ENCODE measurements at regions not wholly inside any gene's neighbourhood (a gene's known extent, or its start where the extent isn't known, plus 50 kb on each side); places are given as distances from the start of the nearest gene placed in this dataset.
"Not testable (repeated sequence)": the region's sequence is repeated elsewhere in the genome, so short reads cannot be mapped to it uniquely, and the experiment has no call there.

GRCh38 chr7:149692056-149692455, 81.3 kb downstream of the ZNF467 start:
- peaks cover 0 to 13% (median 0%) of the 10 kb centered on the region in 6 donors for H3K4me1 ChIP-seq
- peaks cover 0 to 66% (median 48%) of the 10 kb centered on the region in 7 donors for H3K27me3 ChIP-seq (replicated peaks in 1 of 7)
- no peaks in the 10 kb centered on the region for H3K36me3 ChIP-seq
- H3K27ac ChIP-seq = no peak overlapping the region
- intact Hi-C loops (cut with DNase I; ENCODE audit: low total_unique reads) = no loop called here
- no peak overlapping the region for H3K4me3 ChIP-seq
- WGBS, 5 donors = 79 to 92% (median 91%) methylated on average over 9 of the region's 9 CpGs
- no peak for DNase-seq
- TF ChIP-seq POLR2A (IDR thresholded peaks at IDR 0.05) (no peak), POLR2AphosphoS5 (IDR thresholded peaks at IDR 0.05) (no peak)
- TF ChIP-seq, protein P1, sequence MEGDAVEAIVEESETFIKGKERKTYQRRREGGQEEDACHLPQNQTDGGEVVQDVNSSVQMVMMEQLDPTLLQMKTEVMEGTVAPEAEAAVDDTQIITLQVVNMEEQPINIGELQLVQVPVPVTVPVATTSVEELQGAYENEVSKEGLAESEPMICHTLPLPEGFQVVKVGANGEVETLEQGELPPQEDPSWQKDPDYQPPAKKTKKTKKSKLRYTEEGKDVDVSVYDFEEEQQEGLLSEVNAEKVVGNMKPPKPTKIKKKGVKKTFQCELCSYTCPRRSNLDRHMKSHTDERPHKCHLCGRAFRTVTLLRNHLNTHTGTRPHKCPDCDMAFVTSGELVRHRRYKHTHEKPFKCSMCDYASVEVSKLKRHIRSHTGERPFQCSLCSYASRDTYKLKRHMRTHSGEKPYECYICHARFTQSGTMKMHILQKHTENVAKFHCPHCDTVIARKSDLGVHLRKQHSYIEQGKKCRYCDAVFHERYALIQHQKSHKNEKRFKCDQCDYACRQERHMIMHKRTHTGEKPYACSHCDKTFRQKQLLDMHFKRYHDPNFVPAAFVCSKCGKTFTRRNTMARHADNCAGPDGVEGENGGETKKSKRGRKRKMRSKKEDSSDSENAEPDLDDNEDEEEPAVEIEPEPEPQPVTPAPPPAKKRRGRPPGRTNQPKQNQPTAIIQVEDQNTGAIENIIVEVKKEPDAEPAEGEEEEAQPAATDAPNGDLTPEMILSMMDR (IDR thresholded peaks at IDR 0.05 in 8 of 11, conservative IDR thresholded peaks at IDR 0.05 in 3 of 11) = no peak
- peaks cover 0 to 16% (median 8%) of the 10 kb centered on the region in 8 donors for H3K9me3 ChIP-seq

- Histone ChIP-seq H3K27ac (no peak overlapping the region), H3K4me3 (no peak overlapping the region), H3K9me3 (peaks cover 0 to 10% (median 0%) of the 10 kb centered on the region in 8 donors), H3K36me3 (no peaks in the 10 kb centered on the region), H3K4me1 (peaks cover 0 to 16% (median 0%) of the 10 kb centered on the region in 6 donors), H3K27me3 (replicated peaks in 1 of 7) (peaks cover 0 to 66% (median 48%) of the 10 kb centered on the region in 7 donors)
- TF ChIP-seq, protein P1 (IDR thresholded peaks at IDR 0.05 in 8 of 11, conservative IDR thresholded peaks at IDR 0.05 in 3 of 11) = no peak
- TF ChIP-seq POLR2A (IDR thresholded peaks at IDR 0.05) = no peak
- no peak for TF ChIP-seq POLR2AphosphoS5 (IDR thresholded peaks at IDR 0.05)
- intact Hi-C loops (cut with DNase I; ENCODE audit: low total_unique reads) = no loop called here
- WGBS, 5 donors = 36 to 41% (median 38%) methylated on average over 21 to 22 of the region's 22 CpGs
- DNase-seq = no peak
Measured at GRCh38 chr7:149690688-149691446, 82.5 kb downstream of the ZNF467 start.

DNA sequence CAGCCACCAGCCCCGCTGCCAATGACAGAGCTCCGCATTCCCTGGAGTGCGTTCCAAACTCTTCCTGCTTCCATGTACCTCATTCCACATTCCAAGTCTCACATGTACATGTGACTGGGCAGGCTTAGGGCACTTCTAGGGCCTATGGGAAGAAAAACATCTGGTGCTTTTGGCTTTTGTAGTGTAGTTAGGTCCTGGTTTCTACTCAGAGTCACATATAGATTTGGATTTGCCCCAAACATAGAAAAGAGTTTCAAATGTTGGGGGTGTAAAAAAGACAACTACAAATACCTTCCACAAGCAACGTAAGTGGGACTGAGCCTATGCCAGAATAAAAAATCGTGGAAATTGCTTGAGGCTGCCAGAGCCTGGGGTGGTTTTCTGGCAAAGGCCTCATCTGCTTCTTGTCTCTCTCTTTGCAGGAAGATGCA, 84.1 kb downstream of the ZNF467 start:
- intact Hi-C loops (cut with DNase I; ENCODE audit: low total_unique reads) = no loop called here
- TF ChIP-seq POLR2AphosphoS5 (IDR thresholded peaks at IDR 0.05) = no peak
- TF ChIP-seq, protein P1 (IDR thresholded peaks at IDR 0.05 in 8 of 11, conservative IDR thresholded peaks at IDR 0.05 in 3 of 11) = no peak
- TF ChIP-seq POLR2A (IDR thresholded peaks at IDR 0.05) = no peak
- 70 to 93% (median 78%) methylated on average over 5 of the region's 5 CpGs for WGBS, 5 donors
- H3K27ac ChIP-seq = no peak overlapping the region
- peaks cover 0 to 10% (median 0%) of the 10 kb centered on the region in 8 donors for H3K9me3 ChIP-seq
- peaks cover 0 to 54% (median 42%) of the 10 kb centered on the region in 7 donors for H3K27me3 ChIP-seq (replicated peaks in 1 of 7)
- H3K4me1 ChIP-seq = peaks cover 0 to 18% (median 0%) of the 10 kb centered on the region in 6 donors
- no peaks in the 10 kb centered on the region for H3K36me3 ChIP-seq
- H3K4me3 ChIP-seq = no peak overlapping the region
- no peak for DNase-seq

DNA sequence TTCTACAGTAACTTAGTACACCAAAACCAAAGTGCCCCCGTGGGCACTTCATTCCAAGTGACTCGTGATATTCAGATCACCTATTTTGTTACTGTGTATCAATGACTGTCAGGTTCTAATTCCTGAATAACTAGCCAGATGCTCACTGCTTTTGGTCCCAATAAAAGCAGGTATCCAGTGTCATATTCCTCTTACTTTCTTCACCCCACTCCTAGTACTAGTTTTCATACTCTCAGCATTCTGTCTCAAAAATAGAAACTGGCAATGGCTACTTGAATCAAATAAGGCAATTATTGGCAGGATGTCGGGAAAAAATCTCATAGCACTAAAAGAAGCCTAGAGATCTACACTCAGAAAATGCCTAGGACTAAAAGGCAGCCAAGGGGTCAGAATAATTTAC, 84.6 kb downstream of the ZNF467 start:
- Histone ChIP-seq H3K36me3 (no peaks in the 10 kb centered on the region), H3K4me3 (no peak overlapping the region), H3K27me3 (replicated peaks in 1 of 7) (peaks cover 0 to 51% (median 37%) of the 10 kb centered on the region in 7 donors), H3K9me3 (peaks cover 0 to 10% (median 0%) of the 10 kb centered on the region in 8 donors), H3K27ac (no peak overlapping the region), H3K4me1 (peaks cover 0 to 18% (median 0%) of the 10 kb centered on the region in 6 donors)
- TF ChIP-seq, protein P1 (IDR thresholded peaks at IDR 0.05 in 8 of 11, conservative IDR thresholded peaks at IDR 0.05 in 3 of 11) = no peak
- TF ChIP-seq POLR2A (IDR thresholded peaks at IDR 0.05) (no peak), POLR2AphosphoS5 (IDR thresholded peaks at IDR 0.05) (no peak)
- 78 to 93% (median 85%) methylated on average over 3 of the region's 3 CpGs for WGBS, 5 donors
- no peak for DNase-seq
- intact Hi-C loops (cut with DNase I; ENCODE audit: low total_unique reads) = no loop called here

- 90 to 97% (median 96%) methylated on average over 7 of the region's 7 CpGs for WGBS, 5 donors
- peaks cover 0 to 10% (median 0%) of the 10 kb centered on the region in 8 donors for H3K9me3 ChIP-seq
- H3K36me3 ChIP-seq; H3K27ac ChIP-seq; DNase-seq; intact Hi-C loops (cut with DNase I; ENCODE audit: low total_unique reads); H3K4me3 ChIP-seq: not testable (repeated sequence)
- H3K27me3 ChIP-seq (replicated peaks in 1 of 7) = peaks cover 0 to 43% (median 27%) of the 10 kb centered on the region in 7 donors
- H3K4me1 ChIP-seq = peaks cover 0 to 18% (median 0%) of the 10 kb centered on the region in 6 donors
Measured at GRCh38 chr7:149687820-149688219, 85.6 kb downstream of the ZNF467 start.

Measured in spleen (tissue), 11 donors.